NCI-H128 (cell line): ENCODE measurements at regions not wholly inside any gene's neighbourhood (a gene's known extent, or its start where the extent isn't known, plus 50 kb on each side); places are given as distances from the start of the nearest gene placed in this dataset.
A peak's percentile ranks its signal among the peaks of the same experiment; 100 is the strongest.

ENCODE experiments used
- DNase-seq: peaks from one replicate; lab custom pipeline; 2025; ENCODE audit not compliant: unreplicated experiment; lab: John Stamatoyannopoulos, UW

DNA sequence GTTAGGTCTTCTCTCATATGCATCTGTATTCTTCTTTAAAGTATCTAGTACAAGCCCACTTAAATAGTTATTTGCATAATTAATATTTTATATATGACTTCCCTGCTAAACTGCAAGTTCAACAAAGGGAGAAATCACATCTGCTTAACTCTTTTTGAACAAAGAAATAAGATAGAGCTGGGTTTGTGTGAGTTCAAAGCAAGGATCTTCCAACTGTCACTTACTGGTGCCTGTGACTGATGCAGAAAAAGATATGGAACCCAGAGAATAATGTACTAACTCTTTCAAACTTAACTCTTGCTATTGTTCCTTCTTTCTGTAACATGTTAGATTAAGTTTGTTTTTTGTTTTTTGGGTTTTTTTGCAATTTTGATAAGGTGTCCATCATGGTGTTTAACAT is 71.3 kb upstream of the SP4 start:
- DNase-seq, result no peak

DNA sequence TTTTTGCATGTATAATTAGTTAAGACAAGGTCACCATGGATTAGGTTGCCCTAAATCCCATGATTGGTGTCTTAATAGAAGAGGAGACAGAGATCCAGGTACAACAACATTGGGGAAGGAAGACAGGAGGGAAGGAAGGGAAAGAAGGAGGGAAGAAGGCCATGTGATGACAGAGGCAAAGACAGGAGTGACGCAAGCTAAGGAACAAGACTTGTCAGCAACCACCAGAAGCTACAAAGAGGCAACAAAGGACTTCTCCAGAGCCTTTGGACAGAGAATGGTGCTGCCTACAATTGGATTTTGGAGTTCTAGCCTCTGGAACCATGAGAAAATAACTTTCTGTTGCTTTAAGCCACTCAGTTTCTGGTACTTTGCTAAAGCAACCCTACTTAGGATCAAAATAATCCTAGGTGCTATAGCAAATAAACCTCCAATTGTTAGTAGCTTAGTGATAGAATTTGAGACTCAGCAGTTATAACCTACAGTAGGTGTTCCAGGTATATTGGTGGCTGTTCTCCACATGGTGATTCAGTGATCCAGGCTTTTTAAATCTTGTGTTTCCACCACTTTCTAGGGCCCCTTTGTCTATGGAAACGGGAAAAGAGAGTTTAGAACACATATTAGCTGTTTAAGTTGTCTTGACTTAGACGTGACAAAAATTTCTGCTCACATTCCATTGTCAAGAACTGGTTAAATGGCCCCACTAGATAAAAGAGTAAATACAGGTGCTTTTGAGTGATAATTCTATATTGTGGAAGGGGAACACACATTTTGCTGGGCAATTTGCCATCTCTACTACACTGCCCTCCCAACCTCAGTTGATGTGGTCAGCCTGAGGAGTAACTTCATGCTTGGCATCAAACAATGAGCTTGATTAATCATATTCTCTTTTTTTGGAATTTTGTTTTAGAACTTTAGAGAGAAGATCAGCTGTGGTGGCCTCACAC is 70.5 kb upstream of the SP4 start:
- DNase-seq, result no peak

DNA sequence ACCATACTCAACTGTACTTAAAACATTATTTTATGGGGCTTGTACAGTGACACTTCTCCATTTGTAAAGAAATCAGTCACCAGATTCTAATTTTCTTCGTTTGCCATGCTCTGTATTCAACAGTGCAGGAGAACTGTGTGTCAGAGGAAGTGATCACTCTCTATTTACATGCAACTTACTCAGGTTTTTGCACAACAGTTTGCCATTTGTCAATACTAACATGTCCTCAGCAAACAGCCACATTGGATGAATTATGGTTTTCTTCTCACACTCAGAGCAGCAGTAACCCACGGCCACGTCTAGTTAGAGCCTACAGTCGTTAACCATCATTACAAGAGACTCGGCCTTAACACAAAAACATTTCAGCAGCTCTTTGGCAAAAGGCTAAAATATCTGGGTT is 69.2 kb upstream of the SP4 start:
- no peak for DNase-seq

DNA sequence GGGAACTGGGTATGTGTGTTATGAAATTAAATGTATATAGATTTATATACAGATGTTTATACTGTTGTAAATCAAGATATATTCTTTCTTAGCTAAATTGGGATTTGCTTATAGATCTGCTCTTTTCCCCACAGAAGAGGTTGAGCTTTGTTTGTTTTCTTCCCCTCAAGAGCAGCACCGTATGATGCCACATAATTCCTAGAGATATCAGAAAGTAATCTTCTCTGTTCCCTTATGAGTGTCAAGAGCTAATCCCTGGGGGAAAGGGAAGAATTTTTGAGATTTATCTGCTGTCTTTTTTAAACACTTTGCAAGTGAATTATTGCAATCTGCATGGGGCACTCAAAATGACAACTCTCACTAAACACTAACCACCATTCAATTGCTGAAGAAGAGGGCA is 68.7 kb upstream of the SP4 start:
- DNase-seq, result no peak

DNA sequence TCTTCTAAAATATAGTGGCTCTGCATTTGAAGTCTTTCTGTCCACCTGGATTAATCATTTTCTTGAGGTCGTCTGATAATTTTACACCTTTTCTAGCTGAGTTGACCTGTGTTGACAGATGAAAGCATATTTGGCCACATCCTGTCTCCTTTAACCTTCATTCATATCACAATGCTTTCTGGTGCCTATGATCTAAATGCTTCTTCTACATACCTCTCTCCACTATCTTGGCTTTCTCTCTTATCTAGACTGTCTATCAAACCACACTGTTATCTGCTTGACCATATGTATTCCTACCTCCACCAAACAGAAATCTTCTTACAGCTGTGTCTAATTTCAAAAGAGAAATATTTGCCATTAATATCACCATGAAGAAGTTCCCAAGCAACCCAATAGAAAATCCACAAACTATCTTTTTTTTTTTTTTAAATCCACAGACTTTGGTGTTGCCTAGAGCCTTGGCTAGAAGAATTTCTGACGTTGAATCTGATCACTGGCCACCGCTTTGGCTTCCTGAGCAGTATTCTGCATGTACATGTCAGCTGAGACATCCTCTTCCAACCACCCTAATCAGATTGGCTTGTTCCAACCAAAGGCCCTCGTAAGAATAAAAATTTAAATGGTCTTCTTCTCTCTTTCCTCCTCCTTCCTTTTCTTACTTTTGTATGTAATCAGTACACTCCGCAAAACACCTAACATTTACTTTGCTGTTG is 66.3 kb upstream of the SP4 start:
- DNase-seq, result no peak

GRCh38 chr7:21364801-21365271 is 63.0 kb upstream of the SP4 start:
- no peak for DNase-seq

DNA sequence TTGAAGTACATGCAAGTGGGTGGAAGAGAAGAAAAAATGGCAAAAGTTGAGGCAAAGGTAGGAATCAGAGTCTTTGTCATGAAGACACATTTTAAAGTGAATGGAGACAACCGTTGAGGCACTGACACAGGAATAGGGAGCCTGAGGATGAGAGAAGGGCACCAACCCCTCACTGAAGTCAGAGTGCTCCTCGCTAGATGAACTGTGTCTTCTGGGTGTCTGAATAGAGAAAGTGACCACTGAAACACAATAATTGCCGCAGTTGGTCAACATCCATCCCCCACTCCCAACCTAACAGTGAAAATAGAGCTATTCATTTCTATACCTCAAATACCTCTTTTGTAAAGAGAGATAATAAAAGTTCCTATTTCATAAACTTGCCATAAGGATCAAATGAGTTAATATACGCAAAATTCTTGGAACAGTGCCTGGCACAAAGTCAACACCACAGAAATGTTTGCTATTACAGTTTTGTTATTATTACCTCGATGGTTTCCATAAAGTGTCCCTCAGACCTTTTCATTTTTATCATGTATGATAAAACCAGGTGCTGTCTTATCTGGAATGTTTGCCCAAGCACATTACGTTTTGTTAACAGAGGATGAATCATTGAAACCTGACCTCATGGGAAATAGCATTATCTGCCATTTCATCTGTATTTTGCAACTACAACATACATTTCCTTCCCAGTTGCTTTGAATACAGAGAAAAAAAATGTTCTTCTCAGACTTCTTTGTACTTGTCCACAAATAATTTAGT is 61.8 kb upstream of the SP4 start:
- DNase-seq, result no peak

GRCh38 chr7:21367081-21367480 is 60.8 kb upstream of the SP4 start:
- no peak for DNase-seq

GRCh38 chr7:21367537-21367936 is 60.3 kb upstream of the SP4 start:
- DNase-seq, result no peak

DNA sequence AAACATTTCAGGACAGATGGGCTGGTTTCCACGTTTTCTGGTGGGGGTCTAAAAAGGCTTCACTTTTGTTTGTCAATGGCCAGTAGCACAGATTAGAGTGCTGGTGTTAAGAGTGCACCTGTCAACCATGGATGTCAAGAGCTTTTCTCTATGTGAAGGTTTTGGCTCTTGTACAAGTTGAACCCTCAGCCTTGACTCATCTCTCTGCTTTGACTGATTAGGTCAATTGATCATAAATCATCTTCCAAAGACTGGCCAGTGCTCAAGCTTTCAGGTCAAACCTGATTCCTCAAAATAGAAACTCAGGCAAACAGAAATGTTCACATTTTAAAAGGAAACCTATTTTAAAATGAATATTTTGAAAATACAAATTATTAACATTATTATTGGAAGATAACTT is 59.6 kb upstream of the SP4 start:
- no peak for DNase-seq

DNA sequence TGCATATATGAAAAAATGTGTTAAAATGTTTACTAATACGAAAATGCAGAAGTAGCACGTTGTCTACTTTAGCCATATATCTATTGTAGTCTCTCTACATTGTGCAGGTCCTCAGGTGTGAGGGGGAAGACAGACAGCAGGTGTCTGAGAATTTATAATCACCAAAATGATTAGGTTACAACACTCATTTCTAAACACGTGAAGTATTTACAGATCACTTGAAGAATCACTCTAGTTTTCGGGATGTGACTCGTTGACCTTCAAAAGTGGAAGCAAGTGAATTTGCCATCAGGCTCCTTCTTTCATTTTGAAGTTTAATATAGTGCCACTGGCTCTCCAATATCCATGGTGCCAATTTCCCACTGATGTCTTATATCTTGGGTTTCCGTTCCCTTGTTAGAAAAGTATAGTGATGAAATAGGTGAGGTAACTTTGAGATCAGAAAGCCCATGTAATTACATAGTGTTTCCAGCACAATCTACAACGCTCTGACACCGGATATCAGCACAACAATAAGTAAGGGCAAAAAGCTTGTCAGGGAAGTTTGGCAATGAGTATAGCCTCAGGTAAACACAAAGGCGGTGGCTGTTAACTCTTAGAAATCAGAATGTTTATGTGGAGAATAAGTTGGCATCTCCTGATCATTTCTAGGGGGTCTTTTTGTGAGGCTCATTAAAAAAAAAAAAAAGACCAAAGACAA is 57.5 kb upstream of the SP4 start:
- peak; percentile 42 for DNase-seq

DNA sequence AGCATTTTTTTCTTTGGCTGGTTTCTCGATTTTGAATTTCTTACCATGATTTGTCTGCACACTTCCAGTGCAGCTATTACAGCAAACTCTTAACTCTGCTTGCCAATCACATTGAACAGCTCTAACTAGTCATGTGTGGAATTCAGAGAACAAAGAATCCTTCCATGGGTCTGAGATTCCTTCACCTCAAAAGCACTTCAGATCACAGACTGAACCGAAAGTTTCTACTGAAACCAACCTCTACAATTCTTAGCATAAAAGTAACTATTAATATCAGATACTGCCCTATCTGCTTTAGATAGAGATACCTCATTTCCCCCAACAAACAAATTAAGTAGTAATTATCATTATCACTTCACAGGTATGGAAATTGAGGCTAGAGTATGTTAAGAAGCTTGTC is 56.5 kb upstream of the SP4 start:
- DNase-seq, result no peak

DNA sequence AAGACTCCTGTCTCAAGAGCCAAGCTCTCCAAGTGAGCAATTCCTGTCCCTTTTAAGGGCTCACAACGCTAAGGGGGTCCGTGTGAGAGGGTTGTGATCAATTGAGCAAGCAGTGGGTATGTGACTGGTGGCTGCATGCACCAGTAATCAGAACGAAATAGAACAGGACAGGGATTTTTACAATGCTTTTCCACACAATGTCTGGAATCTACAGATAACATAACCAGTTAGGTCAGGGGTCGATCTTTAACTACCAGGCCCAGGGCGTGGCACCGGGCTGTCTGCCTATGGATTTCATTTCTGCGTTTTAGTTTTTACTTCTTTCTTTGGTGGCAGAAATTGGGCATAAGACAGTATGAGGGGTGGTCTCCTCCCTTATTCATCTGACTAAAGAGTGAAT is 54.9 kb upstream of the SP4 start:
- DNase-seq, result no peak

GRCh38 chr7:21374134-21374533 is 53.7 kb upstream of the SP4 start:
- no peak for DNase-seq

GRCh38 chr7:21377545-21377944 is 50.3 kb upstream of the SP4 start:
- DNase-seq, result no peak
